ENCODE measurements at regions not wholly inside any gene's neighbourhood (a gene's known extent, or its start where the extent isn't known, plus 50 kb on each side); places are given as distances from the start of the nearest gene placed in this dataset.

GRCh38 chr6:126607289-126607688 lies 267.4 kb downstream of the CENPW start:
- DNase-seq (no peak), ATAC-seq (replicated peaks) (no peak)
- H3K27me3 Mint-ChIP-seq, result no peaks in the 10 kb centered on the region
- H3K4me1 Mint-ChIP-seq, result no peaks in the 10 kb centered on the region
- peaks cover 0 to 10% of the 10 kb centered on the region in 2 donors for H3K9me3 Mint-ChIP-seq
- H3K4me3 Mint-ChIP-seq, result no peak overlapping the region
- no peak overlapping the region for H3K27ac Mint-ChIP-seq
- H3K36me3 Mint-ChIP-seq, result no peaks in the 10 kb centered on the region

GRCh38 chr6:126608681-126609080 lies 268.8 kb downstream of the CENPW start:
- no peaks in the 10 kb centered on the region for H3K27me3 Mint-ChIP-seq
- DNase-seq (no peak), ATAC-seq (replicated peaks) (no peak)
- H3K9me3 Mint-ChIP-seq, result peaks cover 0 to 10% of the 10 kb centered on the region in 2 donors
- no peaks in the 10 kb centered on the region for H3K36me3 Mint-ChIP-seq
- H3K4me1 Mint-ChIP-seq, result no peaks in the 10 kb centered on the region
- no peak overlapping the region for H3K4me3 Mint-ChIP-seq
- no peak overlapping the region for H3K27ac Mint-ChIP-seq

DNA sequence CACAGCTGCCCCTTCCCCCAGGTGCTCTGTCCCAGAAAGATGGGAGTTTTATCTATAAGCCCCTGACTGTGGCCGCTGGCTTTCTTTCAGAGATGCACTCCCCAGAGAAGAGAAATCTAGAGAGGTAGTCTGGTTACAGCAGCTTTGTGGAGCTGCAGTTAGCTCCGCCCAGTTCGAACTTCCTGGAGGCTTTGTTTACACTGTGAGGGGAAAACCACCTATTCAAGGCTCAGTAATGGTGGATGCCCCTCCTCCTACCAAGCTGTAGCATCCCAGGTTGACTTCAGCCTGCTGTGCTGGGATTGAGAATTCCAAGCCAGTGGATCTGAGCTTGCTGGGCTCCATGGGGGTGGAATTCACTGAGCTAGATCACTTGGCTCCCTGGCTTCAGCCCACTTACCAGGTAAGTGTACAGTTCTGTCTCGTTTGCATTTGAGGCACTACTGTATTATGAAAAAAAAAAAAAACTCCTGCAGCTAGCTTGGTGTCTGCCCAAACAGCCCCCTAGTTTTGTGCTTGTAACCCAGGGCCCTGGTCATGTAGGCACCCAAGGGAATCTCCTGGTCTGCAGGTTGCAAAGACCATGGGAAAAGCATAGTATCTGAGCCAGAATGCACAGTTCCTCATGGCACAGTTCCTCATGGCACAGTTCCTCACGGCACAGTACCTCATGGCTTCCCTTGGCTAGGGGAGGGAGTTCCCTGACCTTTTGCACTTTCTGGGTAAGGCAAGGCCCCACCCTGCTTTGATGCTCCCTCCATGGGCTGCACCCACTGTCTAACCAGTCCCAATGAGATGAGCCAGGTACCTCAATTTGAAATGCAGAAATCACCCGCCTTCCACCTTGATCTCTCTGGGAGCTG lies 275.0 kb downstream of the CENPW start:
- Mint-ChIP-seq H3K4me3 (no peak overlapping the region), H3K27me3 (no peaks in the 10 kb centered on the region), H3K36me3 (no peaks in the 10 kb centered on the region), H3K4me1 (no peaks in the 10 kb centered on the region), H3K9me3 (peaks cover 2 to 10% of the 10 kb centered on the region in 2 donors), H3K27ac (no peak overlapping the region)
- DNase-seq (no peak), ATAC-seq (replicated peaks) (no peak)

DNA sequence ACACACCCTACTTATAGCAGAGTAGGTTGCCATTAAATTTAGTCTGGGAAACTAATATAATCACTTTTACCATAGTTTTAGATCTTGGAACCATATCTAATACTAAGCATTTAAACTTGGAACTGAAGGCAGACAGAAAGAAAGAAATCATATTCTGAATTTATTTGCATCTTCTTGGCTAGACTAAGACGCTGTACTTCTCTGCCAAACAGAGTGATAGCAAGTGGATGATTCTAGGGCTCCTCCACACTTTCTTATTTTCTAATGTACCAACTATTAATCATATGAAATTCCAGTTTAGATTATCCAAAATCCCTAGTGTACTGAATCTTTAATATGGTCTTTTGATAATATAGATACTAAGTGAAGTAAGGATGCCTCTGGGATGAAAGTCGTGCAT lies 277.0 kb downstream of the CENPW start:
- Mint-ChIP-seq H3K4me1 (no peaks in the 10 kb centered on the region), H3K9me3 (peaks cover 2 to 3% of the 10 kb centered on the region in 2 donors), H3K27ac (no peak overlapping the region), H3K4me3 (no peak overlapping the region), H3K27me3 (no peaks in the 10 kb centered on the region), H3K36me3 (no peaks in the 10 kb centered on the region)
- ATAC-seq (replicated peaks) (no peak), DNase-seq (no peak)

GRCh38 chr6:126618639-126619343 lies 278.9 kb downstream of the CENPW start:
- Mint-ChIP-seq H3K27me3 (no peaks in the 10 kb centered on the region), H3K36me3 (no peaks in the 10 kb centered on the region), H3K27ac (no peak overlapping the region), H3K9me3 (peaks cover 0 to 2% of the 10 kb centered on the region in 2 donors), H3K4me3 (no peak overlapping the region), H3K4me1 (no peaks in the 10 kb centered on the region)
- DNase-seq (no peak), ATAC-seq (replicated peaks) (no peak)

DNA sequence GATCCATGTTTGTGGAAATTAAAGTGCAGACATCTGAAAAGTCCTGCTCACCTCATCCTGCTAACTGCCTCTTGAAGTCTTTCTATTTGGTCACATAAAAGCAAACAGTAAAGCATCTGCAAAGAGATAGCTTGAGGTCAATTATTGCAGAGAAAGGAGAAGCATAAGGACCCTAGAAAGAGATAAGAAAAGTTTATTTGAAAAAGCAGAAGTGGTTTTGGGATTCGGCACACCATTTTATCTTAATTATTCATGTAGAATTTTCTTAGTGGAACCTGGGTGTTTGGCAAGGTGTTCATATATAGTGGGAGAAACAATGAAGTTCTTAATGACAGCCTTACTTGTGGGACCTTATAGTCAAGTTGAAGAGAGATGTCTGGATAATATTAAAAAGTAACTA lies 280.8 kb downstream of the CENPW start:
- no peaks in the 10 kb centered on the region for H3K4me1 Mint-ChIP-seq
- no peak overlapping the region for H3K27ac Mint-ChIP-seq
- no peak overlapping the region for H3K4me3 Mint-ChIP-seq
- H3K27me3 Mint-ChIP-seq, result no peaks in the 10 kb centered on the region
- peaks cover 0 to 3% of the 10 kb centered on the region in 2 donors for H3K9me3 Mint-ChIP-seq
- no peak for ATAC-seq (replicated peaks)
- no peaks in the 10 kb centered on the region for H3K36me3 Mint-ChIP-seq
- no peak for DNase-seq

DNA sequence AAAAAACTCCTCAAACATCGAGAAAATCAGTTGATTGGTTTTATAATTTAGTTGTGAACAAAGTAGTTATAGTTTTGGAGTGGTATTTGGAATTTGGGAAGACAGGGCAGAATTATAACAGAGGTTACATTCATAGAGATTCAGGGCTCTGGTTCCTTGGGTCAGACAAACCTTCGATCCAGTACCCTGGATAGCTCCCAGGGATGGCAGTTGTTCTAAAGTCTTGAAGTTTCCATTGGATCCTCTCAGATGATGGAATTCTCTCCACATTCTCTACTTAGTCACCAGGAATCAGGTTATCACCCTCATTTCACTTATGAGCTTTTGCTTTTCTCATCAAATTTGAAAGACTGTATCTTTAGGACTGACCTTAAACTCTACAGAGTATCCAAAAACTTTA lies 285.1 kb downstream of the CENPW start:
- no peak overlapping the region for H3K4me3 Mint-ChIP-seq

DNA sequence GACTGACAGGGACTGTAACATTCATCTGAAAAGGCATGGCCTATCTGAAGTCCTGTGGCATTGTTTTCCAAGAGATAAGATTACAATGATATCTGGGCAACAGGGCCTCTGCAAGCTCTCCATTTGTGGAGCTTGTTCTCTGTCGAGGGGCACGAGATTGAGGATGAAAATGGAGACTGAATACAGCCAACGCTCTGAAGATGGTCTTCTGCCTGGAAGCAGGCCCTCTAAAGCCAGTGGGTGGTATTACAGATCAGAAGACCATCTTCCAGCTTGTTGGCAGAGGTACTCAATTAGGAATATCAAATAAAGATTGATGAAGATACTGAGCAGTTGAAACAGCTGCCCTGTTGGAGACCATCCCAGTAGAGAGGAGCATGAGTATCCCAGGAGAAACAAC lies 288.2 kb downstream of the CENPW start:
- Mint-ChIP-seq H3K4me1 (no peaks in the 10 kb centered on the region), H3K27me3 (no peaks in the 10 kb centered on the region), H3K9me3 (peaks cover 0 to 3% of the 10 kb centered on the region in 2 donors), H3K36me3 (no peaks in the 10 kb centered on the region), H3K27ac (no peak overlapping the region), H3K4me3 (no peak overlapping the region)
- ATAC-seq (replicated peaks), result no peak
- no peak for DNase-seq

More for the DNA sequence above, 285.1 kb downstream of the CENPW start:
- H3K4me1 Mint-ChIP-seq, result no peaks in the 10 kb centered on the region
- H3K36me3 Mint-ChIP-seq, result no peaks in the 10 kb centered on the region
- ATAC-seq (replicated peaks), result no peak
- H3K27ac Mint-ChIP-seq, result no peak overlapping the region
- peaks cover 0 to 1% of the 10 kb centered on the region in 2 donors for H3K9me3 Mint-ChIP-seq
- no peaks in the 10 kb centered on the region for H3K27me3 Mint-ChIP-seq
- no peak for DNase-seq

GRCh38 chr6:126631363-126631762 lies 291.4 kb downstream of the CENPW start:
- no peak for ATAC-seq (replicated peaks)
- no peaks in the 10 kb centered on the region for H3K36me3 Mint-ChIP-seq
- H3K27ac Mint-ChIP-seq, result no peak overlapping the region
- H3K4me3 Mint-ChIP-seq, result no peak overlapping the region
- peaks cover 0 to 3% of the 10 kb centered on the region in 2 donors for H3K9me3 Mint-ChIP-seq
- no peaks in the 10 kb centered on the region for H3K27me3 Mint-ChIP-seq
- DNase-seq, result no peak
- no peaks in the 10 kb centered on the region for H3K4me1 Mint-ChIP-seq

- no peak overlapping the region for H3K27ac Mint-ChIP-seq
- no peak overlapping the region for H3K4me3 Mint-ChIP-seq
- H3K27me3 Mint-ChIP-seq, result no peaks in the 10 kb centered on the region
- no peaks in the 10 kb centered on the region for H3K36me3 Mint-ChIP-seq
- peaks cover 0 to 3% of the 10 kb centered on the region in 2 donors for H3K9me3 Mint-ChIP-seq
- ATAC-seq (replicated peaks) (no peak), DNase-seq (no peak)
- no peaks in the 10 kb centered on the region for H3K4me1 Mint-ChIP-seq
These were observed 292.4 kb downstream of the CENPW start for GRCh38 chr6:126632271-126632670.

GRCh38 chr6:126633373-126633772 lies 293.5 kb downstream of the CENPW start:
- H3K4me3 Mint-ChIP-seq, result no peak overlapping the region

DNA sequence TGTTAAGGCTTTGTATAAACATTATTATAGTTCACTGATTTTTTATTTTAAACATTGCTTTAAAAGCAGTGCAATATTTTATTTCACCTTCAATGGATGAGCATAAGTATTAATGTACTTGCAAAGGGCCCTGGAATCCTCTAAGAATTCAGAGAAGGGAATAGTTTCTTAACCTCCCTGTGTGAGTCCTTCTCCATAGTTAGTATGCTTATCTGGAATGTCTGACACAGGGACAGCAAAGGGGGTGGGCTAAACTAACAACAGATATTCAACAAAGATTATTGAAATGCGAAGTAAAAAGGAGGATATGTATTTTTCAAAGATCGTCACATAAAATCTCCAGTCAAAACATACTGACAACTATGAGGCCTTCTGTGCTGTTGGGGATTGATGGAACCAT lies 300.4 kb downstream of the CENPW start:
- no peak overlapping the region for H3K27ac Mint-ChIP-seq
- no peaks in the 10 kb centered on the region for H3K4me1 Mint-ChIP-seq
- no peak for DNase-seq
- no peaks in the 10 kb centered on the region for H3K9me3 Mint-ChIP-seq
- H3K36me3 Mint-ChIP-seq, result no peaks in the 10 kb centered on the region
- no peak overlapping the region for H3K4me3 Mint-ChIP-seq
- no peaks in the 10 kb centered on the region for H3K27me3 Mint-ChIP-seq
- ATAC-seq (replicated peaks), result no peak

More at GRCh38 chr6:126633373-126633772, 293.5 kb downstream of the CENPW start:
- Mint-ChIP-seq H3K4me1 (no peaks in the 10 kb centered on the region), H3K27ac (no peak overlapping the region), H3K36me3 (no peaks in the 10 kb centered on the region), H3K9me3 (peaks cover 0 to 3% of the 10 kb centered on the region in 2 donors), H3K27me3 (no peaks in the 10 kb centered on the region)
- DNase-seq, result no peak
- no peak for ATAC-seq (replicated peaks)

DNA sequence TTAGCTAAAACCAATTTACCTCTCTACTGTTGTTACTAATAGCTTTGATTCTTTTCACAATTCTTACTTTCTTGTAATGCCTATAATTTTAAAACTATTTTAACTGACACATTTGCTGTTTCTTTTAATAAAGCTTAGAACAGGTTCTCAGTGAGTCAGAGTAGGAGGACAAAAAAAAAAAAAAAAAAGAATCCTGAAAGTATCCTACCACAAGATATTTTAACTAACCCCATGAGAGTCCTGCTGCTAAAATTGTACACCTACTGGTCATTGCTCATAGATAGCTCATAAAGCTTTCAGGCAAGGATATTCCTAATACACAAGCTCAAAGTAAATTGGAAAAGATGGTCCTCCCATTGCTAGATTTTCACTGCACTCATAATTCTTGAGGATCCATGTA lies 301.0 kb downstream of the CENPW start:
- Mint-ChIP-seq H3K27me3 (no peaks in the 10 kb centered on the region), H3K36me3 (no peaks in the 10 kb centered on the region), H3K27ac (no peak overlapping the region), H3K9me3 (no peaks in the 10 kb centered on the region), H3K4me3 (no peak overlapping the region), H3K4me1 (no peaks in the 10 kb centered on the region)
- no peak for DNase-seq
- ATAC-seq (replicated peaks), result no peak

DNA sequence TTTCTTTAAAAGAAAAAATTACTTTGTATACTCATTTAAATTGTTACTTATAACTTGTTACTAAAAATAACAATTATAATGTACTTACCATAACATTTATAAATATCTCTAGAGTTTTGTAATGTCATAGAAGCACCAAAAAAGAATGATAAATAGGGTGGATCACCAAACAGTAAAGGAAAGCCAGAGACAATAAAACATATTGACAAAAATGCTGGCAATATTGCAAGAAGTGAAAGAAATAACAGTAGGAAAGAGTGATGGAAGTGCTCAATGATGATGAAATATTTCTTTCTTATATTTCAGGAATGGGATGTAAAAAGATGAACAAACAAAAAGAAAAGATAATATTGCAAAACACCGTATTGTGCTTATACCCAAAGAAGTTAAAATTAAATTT lies 301.7 kb downstream of the CENPW start:
- Mint-ChIP-seq H3K4me3 (no peak overlapping the region), H3K27ac (no peak overlapping the region), H3K9me3 (no peaks in the 10 kb centered on the region), H3K4me1 (no peaks in the 10 kb centered on the region), H3K27me3 (no peaks in the 10 kb centered on the region), H3K36me3 (no peaks in the 10 kb centered on the region)
- ATAC-seq (replicated peaks) (no peak), DNase-seq (no peak)

DNA sequence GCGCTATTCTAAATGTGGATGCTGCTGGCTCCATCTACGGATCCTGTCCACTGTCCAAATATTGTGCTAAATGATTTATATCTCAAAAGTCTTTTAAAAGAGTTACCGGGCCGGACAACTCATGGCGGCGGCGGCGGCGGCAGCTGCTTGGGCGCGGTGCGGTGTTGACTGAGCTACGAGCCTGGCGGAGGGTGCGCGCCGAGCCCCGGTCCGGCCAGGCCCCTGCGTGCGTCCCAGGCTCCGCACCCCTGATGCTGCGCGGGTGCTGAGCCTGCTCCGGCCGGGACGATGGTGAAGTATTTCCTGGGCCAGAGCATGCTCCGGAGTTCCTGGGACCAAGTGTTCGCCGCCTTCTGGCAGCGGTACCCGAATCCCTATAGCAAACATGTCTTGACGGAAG lies 303.4 kb downstream of the CENPW start:
- Mint-ChIP-seq H3K4me3 (no peak overlapping the region), H3K9me3 (peaks cover 0 to under 1% of the 10 kb centered on the region in 2 donors), H3K36me3 (no peaks in the 10 kb centered on the region), H3K27ac (no peak overlapping the region), H3K27me3 (no peaks in the 10 kb centered on the region), H3K4me1 (no peaks in the 10 kb centered on the region)
- DNase-seq, result no peak
- no peak for ATAC-seq (replicated peaks)
